Activated CD8-positive, alpha-beta T cell treated with anti-CD3 and anti-CD28 coated beads, Interleukin-2, amount 10 ng/mL, durations not matched to agents 7 days and 5 days (primary cell): ENCODE measurements at regions not wholly inside any gene's neighbourhood (a gene's known extent, or its start where the extent isn't known, plus 50 kb on each side); places are given as distances from the start of the nearest gene placed in this dataset.

Experiments
- ATAC-seq: fragments of 150-1000 bp; cut with Tn5 transposase; one replicate; pipeline ENCODE4 v1.10.0; 2021; ENCODE audit warnings: moderate library complexity
- CTCF ChIA-PET: fragments of 350-600 bp; sonication (Branson Sonifier 250); formaldehyde crosslinking; loops from one replicate; lab custom pipeline; 2021; ENCODE audit warnings: antibody characterized with exemption; lab: Charles Lee
- POLR2A ChIA-PET: fragments of 350-600 bp; sonication (Branson Sonifier 250); formaldehyde crosslinking; loops from one replicate; lab custom pipeline; 2021; ENCODE audit warnings: antibody characterized with exemption; lab: Charles Lee
- DNase-seq: peaks from one replicate; pipeline ENCODE4 v3.0.0-alpha.2; 2020
- H3K27ac Mint-ChIP-seq: one replicate; pipeline ENCODE4 v1.8.0; 2021; ENCODE audit warnings: mild to moderate bottlenecking, mixed read lengths
- H3K27me3 Mint-ChIP-seq: one replicate; pipeline ENCODE4 v1.8.0; 2021; ENCODE audit warnings: low read depth, mixed read lengths
- H3K36me3 Mint-ChIP-seq: one replicate; pipeline ENCODE4 v1.8.0; 2021; ENCODE audit warnings: low read depth, mixed read lengths
- H3K4me1 Mint-ChIP-seq: one replicate; pipeline ENCODE4 v1.8.0; 2021; ENCODE audit warnings: low read depth, mixed read lengths
- H3K4me3 Mint-ChIP-seq: one replicate; pipeline ENCODE4 v1.8.0; 2021; ENCODE audit warnings: mild to moderate bottlenecking, mixed read lengths
- H3K9me3 Mint-ChIP-seq: one replicate; pipeline ENCODE4 v1.8.0; 2022; ENCODE audit warnings: mixed read lengths; ENCODE audit not compliant: insufficient read depth

DNA sequence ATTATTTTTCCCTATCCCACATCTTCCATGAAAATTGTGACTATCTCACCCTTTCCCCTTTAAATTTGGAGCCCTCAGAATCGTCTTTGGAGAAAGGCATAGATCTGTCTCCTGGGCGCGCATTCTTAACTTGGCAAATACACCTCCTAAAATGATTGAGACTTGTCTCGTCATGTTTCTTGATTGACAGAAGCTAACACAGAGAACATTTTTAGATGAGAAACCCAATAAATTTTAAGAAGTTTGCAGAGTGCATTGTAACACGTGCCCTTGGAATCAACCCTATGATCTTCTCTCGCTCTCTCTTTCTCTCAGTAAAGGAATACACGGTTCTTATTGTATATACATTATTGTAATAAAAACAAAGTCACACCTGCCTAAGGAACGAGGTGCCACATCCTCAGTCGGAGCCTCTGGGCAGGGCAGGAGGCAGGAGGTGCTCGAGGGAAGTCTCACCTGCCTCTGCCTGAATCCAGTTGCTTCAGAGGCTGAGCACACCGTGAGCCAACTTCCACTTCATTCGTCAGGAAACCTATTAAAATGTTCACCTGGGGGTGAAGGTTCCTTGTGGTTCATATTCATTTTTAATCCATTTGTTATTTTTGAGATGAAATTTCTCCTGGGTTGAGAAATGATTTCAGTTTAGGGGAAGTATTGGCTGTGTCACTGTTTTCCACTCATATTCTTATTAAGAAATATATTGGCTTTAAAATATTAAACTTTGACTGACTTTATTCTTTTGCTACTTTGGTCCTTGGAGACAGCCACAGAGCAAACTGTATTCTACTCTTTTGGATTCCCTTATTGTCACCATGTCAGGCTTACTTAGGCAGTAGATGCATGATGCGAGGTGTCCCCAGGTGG, 90.5 kb upstream of the THBS2 start:
- H3K4me3 Mint-ChIP-seq = no peak overlapping the region
- ATAC-seq = no peak
- no peaks in the 10 kb centered on the region for H3K4me1 Mint-ChIP-seq
- CTCF ChIA-PET = no interaction called here
- no peaks in the 10 kb centered on the region for H3K36me3 Mint-ChIP-seq
- no peaks in the 10 kb centered on the region for H3K9me3 Mint-ChIP-seq
- peaks cover 5% of the 10 kb centered on the region for H3K27me3 Mint-ChIP-seq
- no peak for DNase-seq
- POLR2A ChIA-PET = no interaction called here
- H3K27ac Mint-ChIP-seq = no peak overlapping the region

DNA sequence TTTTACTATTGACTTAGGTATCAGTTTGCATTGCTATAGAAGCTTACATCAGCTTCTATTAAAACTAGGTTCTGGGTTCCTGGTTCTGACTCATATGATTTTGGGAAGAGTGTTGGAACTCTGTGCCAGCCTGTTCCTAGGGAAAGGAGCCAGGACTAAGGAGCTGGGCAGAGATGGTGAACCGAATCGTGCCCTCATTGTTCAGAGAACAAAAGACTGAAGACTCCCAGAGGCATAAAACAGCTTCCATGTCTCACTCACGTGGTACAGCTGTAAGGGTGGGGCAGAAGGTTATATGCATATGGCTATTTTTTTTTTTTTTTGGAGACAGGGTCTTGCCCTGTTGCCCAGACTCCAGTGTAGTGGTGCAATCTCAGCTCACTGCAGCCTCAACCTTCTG, 89.1 kb upstream of the THBS2 start:
- Mint-ChIP-seq H3K4me3 (no peak overlapping the region), H3K4me1 (no peaks in the 10 kb centered on the region), H3K27ac (no peak overlapping the region), H3K36me3 (no peaks in the 10 kb centered on the region), H3K27me3 (peaks cover 5% of the 10 kb centered on the region), H3K9me3 (no peaks in the 10 kb centered on the region)
- DNase-seq (no peak), ATAC-seq (no peak)
- ChIA-PET POLR2A (no interaction called here), CTCF (no interaction called here)

DNA sequence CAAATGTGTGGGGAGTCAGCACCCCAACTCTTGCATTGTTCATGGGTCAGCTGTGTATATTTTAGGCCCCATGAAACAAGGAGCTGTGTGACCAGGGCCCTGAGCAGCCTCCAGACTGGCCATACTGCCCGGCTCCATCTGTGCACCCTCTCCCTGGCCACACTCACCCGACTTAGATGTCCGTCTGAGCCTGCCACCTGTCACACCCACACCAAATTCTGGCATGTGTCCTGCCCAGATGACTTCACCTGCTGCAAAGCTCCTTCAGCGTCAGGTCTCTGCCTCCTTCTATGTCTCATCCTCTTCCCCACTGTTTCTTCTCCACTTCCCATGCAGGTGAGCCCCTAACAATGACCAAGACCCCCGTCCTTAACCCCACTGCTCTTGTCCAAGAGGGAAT, 88.1 kb upstream of the THBS2 start:
- CTCF ChIA-PET = no interaction called here
- H3K27ac Mint-ChIP-seq = no peak overlapping the region
- no peaks in the 10 kb centered on the region for H3K36me3 Mint-ChIP-seq
- H3K27me3 Mint-ChIP-seq = peaks cover 8% of the 10 kb centered on the region
- no peaks in the 10 kb centered on the region for H3K9me3 Mint-ChIP-seq
- ATAC-seq (no peak), DNase-seq (no peak)
- POLR2A ChIA-PET = no interaction called here
- H3K4me3 Mint-ChIP-seq = no peak overlapping the region
- H3K4me1 Mint-ChIP-seq = no peaks in the 10 kb centered on the region

DNA sequence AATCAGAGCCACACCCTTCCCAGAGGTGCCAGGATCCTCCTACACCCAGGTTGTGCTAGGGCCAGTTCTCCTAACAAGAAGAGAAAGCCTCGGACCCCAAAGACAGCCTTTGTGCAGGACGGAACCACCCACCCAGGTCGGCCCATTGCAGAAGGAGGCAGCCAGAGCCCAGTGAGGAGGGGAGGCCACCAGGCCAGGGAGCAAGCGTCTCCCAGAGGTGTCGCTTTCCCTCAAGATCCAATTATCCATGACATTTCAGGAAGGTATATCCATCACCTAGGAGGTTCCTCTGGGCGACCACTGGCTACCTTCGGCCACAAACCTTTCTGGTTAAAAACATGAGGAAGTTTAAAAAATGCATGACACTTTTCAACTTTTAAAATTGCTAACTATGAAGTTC, 87.4 kb upstream of the THBS2 start:
- Mint-ChIP-seq H3K4me1 (no peaks in the 10 kb centered on the region), H3K9me3 (no peaks in the 10 kb centered on the region), H3K27me3 (peaks cover 8% of the 10 kb centered on the region), H3K27ac (no peak overlapping the region), H3K4me3 (no peak overlapping the region), H3K36me3 (no peaks in the 10 kb centered on the region)
- ChIA-PET POLR2A (no interaction called here), CTCF (no interaction called here)
- ATAC-seq (no peak), DNase-seq (no peak)

DNA sequence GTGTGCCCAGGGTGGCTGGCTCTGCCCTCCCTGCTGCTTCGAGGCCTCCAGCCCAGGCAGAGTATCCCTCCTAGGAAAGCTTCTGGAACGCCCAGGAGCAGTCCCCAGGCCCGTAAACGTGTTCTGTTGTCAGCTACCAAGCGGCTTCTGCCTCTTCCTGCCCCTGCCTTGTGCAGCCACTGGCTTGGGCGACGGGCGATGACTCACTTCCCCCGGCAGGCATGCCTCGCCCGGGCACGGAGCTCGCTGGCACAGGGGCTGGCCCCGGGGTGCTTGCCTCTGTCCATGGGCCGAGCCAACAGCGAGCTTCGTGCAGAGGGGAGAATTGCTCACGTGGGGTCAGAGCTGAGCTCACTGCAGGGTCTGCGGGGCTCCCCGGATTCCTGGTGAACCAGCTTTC, 86.7 kb upstream of the THBS2 start:
- Mint-ChIP-seq H3K27ac (no peak overlapping the region), H3K27me3 (peaks cover 9% of the 10 kb centered on the region), H3K9me3 (no peaks in the 10 kb centered on the region), H3K4me3 (no peak overlapping the region), H3K4me1 (no peaks in the 10 kb centered on the region), H3K36me3 (no peaks in the 10 kb centered on the region)
- no peak for ATAC-seq
- ChIA-PET POLR2A (no interaction called here), CTCF (no interaction called here)
- no peak for DNase-seq

DNA sequence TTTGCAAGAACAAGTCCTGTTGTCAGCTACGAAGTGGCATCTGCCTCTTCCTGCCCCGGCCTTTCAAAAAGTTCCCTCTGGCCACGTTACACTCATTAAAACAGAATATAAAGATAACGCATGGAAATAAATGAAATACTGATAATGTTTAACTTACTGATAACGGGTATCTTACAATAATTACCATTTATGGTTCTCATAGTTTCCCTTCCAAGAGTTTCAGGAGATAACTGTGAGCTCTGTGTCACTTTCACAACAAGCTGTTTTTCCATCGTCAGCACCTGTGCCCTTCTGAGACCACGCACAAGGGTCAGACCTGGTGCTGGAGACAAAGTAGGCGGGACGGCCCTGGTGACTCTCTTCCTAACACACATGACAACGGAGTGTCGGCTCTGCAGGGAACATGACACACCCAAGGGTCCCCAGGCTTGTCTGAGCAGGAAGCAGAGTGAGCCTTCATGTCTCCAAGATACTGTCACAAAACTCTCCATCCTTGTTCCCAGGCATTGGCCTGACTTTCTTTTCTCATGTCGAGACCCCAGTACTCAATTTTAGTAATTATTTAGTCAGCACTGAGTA, 86.2 kb upstream of the THBS2 start:
- no peak for ATAC-seq
- Mint-ChIP-seq H3K27ac (no peak overlapping the region), H3K9me3 (no peaks in the 10 kb centered on the region), H3K4me3 (no peak overlapping the region), H3K36me3 (no peaks in the 10 kb centered on the region), H3K4me1 (no peaks in the 10 kb centered on the region), H3K27me3 (peaks cover 12% of the 10 kb centered on the region)
- ChIA-PET CTCF (no interaction called here), POLR2A (no interaction called here)
- no peak for DNase-seq

DNA sequence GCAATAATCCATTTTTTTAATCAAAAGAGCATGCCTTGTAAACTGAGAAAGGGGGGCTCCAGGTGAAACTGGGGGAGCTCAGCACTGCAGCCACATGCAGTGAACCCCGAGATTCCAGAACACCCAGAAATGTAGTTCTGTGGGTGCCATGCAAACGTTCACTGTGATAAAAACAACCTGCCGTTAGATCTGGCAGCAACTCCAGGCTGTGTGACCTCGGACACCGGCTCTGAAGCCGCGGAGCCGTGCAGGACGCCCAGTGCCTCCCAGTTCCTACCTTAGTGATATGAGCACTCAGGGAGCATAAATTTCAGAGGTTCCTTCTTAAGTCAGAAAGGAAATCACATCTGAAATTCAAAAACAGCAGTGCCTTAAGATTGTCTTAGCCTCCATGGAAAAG, 85.4 kb upstream of the THBS2 start:
- ChIA-PET POLR2A (no interaction called here), CTCF (no interaction called here)
- H3K27me3 Mint-ChIP-seq = peaks cover 8% of the 10 kb centered on the region
- H3K27ac Mint-ChIP-seq = no peak overlapping the region
- no peaks in the 10 kb centered on the region for H3K36me3 Mint-ChIP-seq
- H3K9me3 Mint-ChIP-seq = no peaks in the 10 kb centered on the region
- no peak for ATAC-seq
- no peaks in the 10 kb centered on the region for H3K4me1 Mint-ChIP-seq
- DNase-seq = no peak
- no peak overlapping the region for H3K4me3 Mint-ChIP-seq

DNA sequence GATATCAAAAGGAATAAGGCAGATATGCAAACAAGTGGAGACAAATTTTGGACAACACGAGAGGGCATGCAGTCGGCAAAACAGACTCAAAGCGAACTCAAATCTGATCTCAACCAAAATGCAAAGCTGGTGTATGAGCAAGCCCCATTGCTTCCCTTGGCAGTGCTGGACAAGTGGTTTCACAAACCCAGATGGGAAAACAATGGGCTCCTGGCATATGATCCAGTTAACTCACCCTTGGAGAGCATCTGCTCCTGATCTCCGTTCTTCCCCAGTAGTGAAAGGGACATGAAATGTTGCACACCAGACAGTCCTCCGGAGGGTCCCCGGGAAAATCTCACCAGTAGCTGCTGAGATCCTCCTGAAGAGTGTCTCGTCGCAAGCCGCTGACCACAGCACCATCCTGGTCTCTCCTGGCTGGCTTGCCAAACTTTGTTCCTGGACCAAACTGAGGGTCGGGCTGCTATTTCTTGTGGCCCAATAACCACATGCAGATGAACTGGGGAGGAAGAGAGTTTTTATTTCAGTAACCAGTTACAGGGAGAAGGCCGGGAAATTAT, 84.3 kb upstream of the THBS2 start:
- H3K27ac Mint-ChIP-seq = no peak overlapping the region
- no peak overlapping the region for H3K4me3 Mint-ChIP-seq
- CTCF ChIA-PET = no interaction called here
- H3K9me3 Mint-ChIP-seq = no peaks in the 10 kb centered on the region
- no peak for DNase-seq
- POLR2A ChIA-PET = no interaction called here
- H3K36me3 Mint-ChIP-seq = no peaks in the 10 kb centered on the region
- no peak for ATAC-seq
- H3K27me3 Mint-ChIP-seq = peaks cover 8% of the 10 kb centered on the region
- H3K4me1 Mint-ChIP-seq = no peaks in the 10 kb centered on the region

DNA sequence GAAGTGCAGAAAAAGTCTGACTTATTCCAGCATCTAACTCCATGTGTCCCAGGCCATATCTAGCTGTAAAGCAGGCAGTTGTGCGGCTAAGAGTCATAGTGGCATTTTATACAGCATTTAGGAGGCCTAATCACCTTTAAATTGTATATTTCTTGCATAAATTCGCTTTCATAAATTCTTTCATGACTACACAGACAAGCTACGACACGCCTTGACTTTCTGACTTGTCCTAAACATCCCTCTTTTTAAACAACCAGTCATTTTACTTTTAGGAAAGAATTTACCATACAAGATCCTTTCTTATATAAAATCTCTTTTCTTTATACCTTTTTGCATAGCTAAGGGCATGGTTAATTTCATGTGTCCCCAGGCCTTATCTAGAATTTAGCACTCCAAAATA, 81.7 kb upstream of the THBS2 start:
- CTCF ChIA-PET = no interaction called here
- no peaks in the 10 kb centered on the region for H3K4me1 Mint-ChIP-seq
- no peak for ATAC-seq

DNA sequence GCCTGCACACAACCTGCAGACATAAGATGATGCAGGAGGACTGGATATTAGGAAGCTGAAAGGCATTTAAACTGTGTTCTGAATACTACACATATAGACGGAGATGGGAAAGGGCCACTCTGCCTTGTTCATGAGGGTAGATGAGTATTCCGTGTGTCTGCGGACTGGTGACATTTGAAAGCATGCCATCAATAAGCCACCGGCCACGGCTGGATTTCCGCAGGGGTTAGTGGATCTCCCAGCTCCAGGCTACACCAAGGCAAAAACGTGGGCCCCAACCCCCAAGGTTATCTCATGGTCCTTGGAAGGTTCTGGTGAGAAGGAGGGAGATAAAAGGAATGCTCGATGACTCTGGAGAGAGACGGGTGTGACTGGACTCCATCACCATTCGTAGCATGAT, 78.6 kb upstream of the THBS2 start:
- H3K27ac Mint-ChIP-seq = no peak overlapping the region
- no peaks in the 10 kb centered on the region for H3K36me3 Mint-ChIP-seq
- DNase-seq = no peak
- H3K4me1 Mint-ChIP-seq = no peaks in the 10 kb centered on the region
- ChIA-PET CTCF (no interaction called here), POLR2A (no interaction called here)
- H3K4me3 Mint-ChIP-seq = no peak overlapping the region
- ATAC-seq = no peak
- H3K27me3 Mint-ChIP-seq = peaks cover 17% of the 10 kb centered on the region
- no peaks in the 10 kb centered on the region for H3K9me3 Mint-ChIP-seq

More for the DNA sequence above, 81.7 kb upstream of the THBS2 start:
- Mint-ChIP-seq H3K36me3 (no peaks in the 10 kb centered on the region), H3K4me3 (no peak overlapping the region), H3K9me3 (no peaks in the 10 kb centered on the region), H3K27ac (no peak overlapping the region), H3K27me3 (peaks cover 12% of the 10 kb centered on the region)
- POLR2A ChIA-PET = no interaction called here
- DNase-seq = no peak

DNA sequence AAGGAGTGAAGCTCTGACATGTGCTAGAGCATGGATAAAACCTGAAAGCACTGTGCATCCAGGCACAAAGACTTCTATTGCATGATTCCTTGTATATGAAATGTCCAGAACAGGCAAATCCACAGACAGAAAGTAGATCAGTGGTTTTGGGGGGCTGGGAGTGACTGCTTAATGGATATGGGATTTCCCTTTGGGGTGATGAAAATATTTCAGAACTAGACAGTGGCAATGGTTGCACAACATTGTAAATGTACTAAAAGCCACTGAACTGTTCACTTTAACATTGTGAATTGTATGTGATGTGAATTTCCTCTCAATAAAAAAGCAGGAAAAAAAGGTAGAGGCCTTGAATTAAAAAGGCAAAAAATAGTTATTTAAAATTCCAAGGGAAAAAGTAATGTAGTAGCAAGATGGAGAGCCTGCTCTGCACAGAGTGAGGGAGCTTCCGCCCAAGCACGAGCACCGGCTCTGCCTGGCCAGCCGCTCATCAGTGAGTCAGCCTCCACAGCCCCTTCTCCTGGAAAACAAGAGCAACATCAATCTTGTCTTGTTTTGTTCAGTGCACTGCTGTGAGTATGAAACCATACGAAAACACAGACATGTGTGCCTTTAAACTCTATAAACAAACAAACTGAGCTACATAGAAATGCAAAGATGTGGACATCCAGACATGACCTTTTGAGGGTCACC, 74.6 kb upstream of the THBS2 start:
- no peak overlapping the region for H3K27ac Mint-ChIP-seq
- ChIA-PET POLR2A (no interaction called here), CTCF (no interaction called here)
- ATAC-seq (no peak), DNase-seq (no peak)
- no peaks in the 10 kb centered on the region for H3K4me1 Mint-ChIP-seq
- no peak overlapping the region for H3K4me3 Mint-ChIP-seq
- no peaks in the 10 kb centered on the region for H3K36me3 Mint-ChIP-seq
- H3K9me3 Mint-ChIP-seq = no peaks in the 10 kb centered on the region
- H3K27me3 Mint-ChIP-seq = peaks cover 9% of the 10 kb centered on the region
